Neuronal stem cell (in vitro differentiated cells): ENCODE measurements at regions not wholly inside any gene's neighbourhood (a gene's known extent, or its start where the extent isn't known, plus 50 kb on each side); places are given as distances from the start of the nearest gene placed in this dataset.

ENCODE experiments used
- DNase-seq: peaks from one replicate; pipeline ENCODE4 v3.0.0-alpha.2; 2013; ENCODE audit warnings: low spot score
- H2AFZ ChIP-seq: one replicate; pipeline ENCODE4 v1.6.1; 2013; ENCODE audit warnings: mild to moderate bottlenecking, low read length, inconsistent platforms
- H2AK5ac ChIP-seq: 2 replicates; pipeline ENCODE4 v1.6.1; 2013; ENCODE audit warnings: low read depth, mild to moderate bottlenecking, inconsistent platforms, low read length, moderate library complexity, mixed read lengths
- H2BK120ac ChIP-seq: 2 replicates; pipeline ENCODE4 v1.6.1; 2013; ENCODE audit warnings: low read depth, mild to moderate bottlenecking, inconsistent platforms, low read length, moderate library complexity, mixed read lengths
- H2BK12ac ChIP-seq: one replicate; pipeline ENCODE4 v1.6.1; 2013; ENCODE audit warnings: low read length, inconsistent platforms
- H2BK15ac ChIP-seq: 2 replicates; pipeline ENCODE4 v1.6.1; 2013; ENCODE audit warnings: mild to moderate bottlenecking, low read length, inconsistent platforms, mixed read lengths
- H2BK5ac ChIP-seq: one replicate; pipeline ENCODE4 v1.6.1; 2013; ENCODE audit warnings: inconsistent platforms, mild to moderate bottlenecking, low read length, moderate library complexity
- H3K14ac ChIP-seq: one replicate; pipeline ENCODE4 v1.6.1; 2013; ENCODE audit warnings: low read length, inconsistent platforms
- H3K18ac ChIP-seq: 2 replicates; pipeline ENCODE4 v1.6.1; 2013; ENCODE audit warnings: low read length, inconsistent platforms
- H3K23ac ChIP-seq: 2 replicates; pipeline ENCODE4 v1.6.1; 2013; ENCODE audit warnings: low read depth, mild to moderate bottlenecking, mixed read lengths, low read length, inconsistent platforms; ENCODE audit not compliant: poor library complexity
- H3K27ac ChIP-seq: replicated peaks from 3 replicates; pipeline ENCODE4 v1.5.1; 2013; ENCODE audit warnings: low read length, inconsistent platforms
- H3K27me3 ChIP-seq, 3 experiments: 2 replicates each; pipeline ENCODE4 v1.6.1; 2013; ENCODE audit warnings: low read length in 3 of 3, mild to moderate bottlenecking in 2 of 3, inconsistent platforms in 1 of 3, low read depth in 1 of 3, mixed read lengths in 1 of 3, moderate library complexity in 1 of 3; ENCODE audit not compliant: control insufficient read depth in 3 of 3, insufficient read depth in 3 of 3
- H3K36me3 ChIP-seq, 2 donors: replicated peaks in 1 of 2; 2 replicates each; pipeline ENCODE4 v1.6.1; 2013; ENCODE audit warnings: low read length in 2 of 2; ENCODE audit not compliant: control insufficient read depth in 2 of 2, insufficient read depth in 2 of 2
- H3K4ac ChIP-seq: 2 replicates; pipeline ENCODE4 v1.6.1; 2013; ENCODE audit warnings: inconsistent platforms, mild to moderate bottlenecking, low read length, moderate library complexity
- H3K4me1 ChIP-seq, 2 donors: 1 replicate in 1 of 2; 2 replicates in 1 of 2; pipeline ENCODE4 v1.6.1; 2013; ENCODE audit warnings: low read length in 2 of 2, low read depth in 1 of 2; ENCODE audit not compliant: control insufficient read depth in 2 of 2, insufficient read depth in 1 of 2
- H3K4me2 ChIP-seq: one replicate; pipeline ENCODE4 v1.6.1; 2013; ENCODE audit warnings: mild to moderate bottlenecking, low read length, inconsistent platforms; ENCODE audit not compliant: insufficient read depth, poor library complexity, severe bottlenecking
- H3K4me3 ChIP-seq, 2 donors: 2 replicates each; pipeline ENCODE4 v1.5.1; 2013; ENCODE audit warnings: low read length in 2 of 2, mild to moderate bottlenecking in 2 of 2, inconsistent platforms in 1 of 2, moderate library complexity in 1 of 2
- H3K79me1 ChIP-seq: one replicate; pipeline ENCODE4 v1.6.1; 2013; ENCODE audit warnings: low read depth, mild to moderate bottlenecking, inconsistent platforms, low read length, moderate library complexity
- H3K9ac ChIP-seq: one replicate; pipeline ENCODE4 v1.6.1; 2013; ENCODE audit warnings: mild to moderate bottlenecking, low read depth, low read length, inconsistent platforms; ENCODE audit not compliant: poor library complexity
- H3K9me3 ChIP-seq, 2 donors: replicated peaks in 1 of 2; 2 replicates each; pipeline versions ENCODE3 to v1.6.1; 2013; ENCODE audit warnings: low read length in 2 of 2, mild to moderate bottlenecking in 2 of 2, inconsistent platforms in 1 of 2, low read depth in 1 of 2, mixed read lengths in 1 of 2, moderate library complexity in 1 of 2; ENCODE audit not compliant: control insufficient read depth in 2 of 2, insufficient read depth in 1 of 2
- H4K8ac ChIP-seq: one replicate; pipeline ENCODE4 v1.6.1; 2013; ENCODE audit warnings: low read depth, mild to moderate bottlenecking, inconsistent platforms, low read length, moderate library complexity
- H4K91ac ChIP-seq: one replicate; pipeline ENCODE4 v1.6.1; 2013; ENCODE audit warnings: low read length, low read depth, mild to moderate bottlenecking, inconsistent platforms; ENCODE audit not compliant: poor library complexity
- WGBS, 2 donors: extraction: QIAGEN DNeasy Blood & Tissue Kit; methylation state at CpG; one replicate each; pipeline ENCODE4 v1.1.7; 2013; ENCODE audit warnings: missing lambda C conversion rate in 2 of 2, mixed read lengths in 1 of 2; ENCODE audit not compliant: insufficient read length in 2 of 2, insufficient replicate concordance in 1 of 2; ENCODE audit errors: extremely low coverage in 2 of 2; 5-methylcytosine and 5-hydroxymethylcytosine counted together

DNA sequence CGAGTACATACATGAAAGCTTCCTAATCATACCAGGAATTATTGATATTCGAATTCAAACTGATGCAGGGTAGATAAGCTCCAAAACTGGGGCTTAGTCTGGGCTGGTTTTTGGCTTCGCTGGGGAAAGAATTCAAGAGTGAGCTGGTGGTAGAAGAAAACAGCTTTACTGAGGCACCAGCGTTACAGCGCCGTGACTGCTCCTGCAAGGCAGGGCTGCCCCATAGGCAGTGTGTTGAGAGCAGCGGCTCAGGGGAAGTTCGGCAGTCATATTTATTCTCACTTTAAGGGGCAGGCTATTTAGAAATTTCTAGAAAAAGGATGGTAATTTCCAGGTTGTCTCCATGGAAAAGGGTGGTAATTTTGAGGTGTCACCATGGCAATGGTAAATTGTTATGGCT is 292.6 kb upstream of the TCF4 start:
- no peaks in the 10 kb centered on the region for H3K27me3 ChIP-seq
- H3K9me3 ChIP-seq = peaks cover 0 to 3% of the 10 kb centered on the region in 2 donors
- no peak overlapping the region for H3K4me3 ChIP-seq
- H3K27ac ChIP-seq = no peak overlapping the region
- no peak overlapping the region for H2BK5ac ChIP-seq
- no peak overlapping the region for H3K4ac ChIP-seq
- no peak overlapping the region for H2BK120ac ChIP-seq
- H3K79me1 ChIP-seq = no peaks in the 10 kb centered on the region
- no peak overlapping the region for H2BK15ac ChIP-seq
- H3K14ac ChIP-seq = no peak overlapping the region
- H3K9ac ChIP-seq = no peak overlapping the region
- no CpG with 5 or more reads among the region's 8 CpGs for WGBS, 2 donors
- H3K18ac ChIP-seq = no peak overlapping the region
- no peaks in the 10 kb centered on the region for H3K36me3 ChIP-seq
- H3K23ac ChIP-seq = no peak overlapping the region
- no peak overlapping the region for H4K8ac ChIP-seq
- no peak for DNase-seq
- no peak overlapping the region for H4K91ac ChIP-seq
- no peak overlapping the region for H3K4me2 ChIP-seq
- no peak overlapping the region for H2AFZ ChIP-seq
- no peak overlapping the region for H2AK5ac ChIP-seq
- H2BK12ac ChIP-seq = no peak overlapping the region
- peaks cover 5 to 9% of the 10 kb centered on the region in 2 donors for H3K4me1 ChIP-seq

DNA sequence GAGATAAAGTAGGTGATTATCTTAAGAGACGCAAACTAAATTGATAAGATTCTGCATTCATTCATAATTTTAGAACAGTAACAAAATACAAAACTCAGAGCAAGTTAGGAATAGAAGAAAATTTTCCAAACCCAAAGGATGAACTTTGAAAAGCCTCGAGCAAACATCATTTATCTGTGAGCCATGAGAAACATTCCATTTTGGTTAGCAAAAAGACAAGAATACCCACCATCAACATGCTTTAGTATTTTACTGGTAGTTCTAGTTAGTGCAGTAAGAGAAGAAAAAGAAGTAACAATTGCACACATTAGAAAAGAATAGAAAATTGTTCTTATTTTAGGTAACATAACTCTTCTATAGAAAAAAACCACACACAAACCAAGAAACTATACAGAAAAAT is 291.3 kb upstream of the TCF4 start:
- Histone ChIP-seq H2BK120ac (no peak overlapping the region), H2BK15ac (no peak overlapping the region), H3K4me3 (no peak overlapping the region), H3K27me3 (no peaks in the 10 kb centered on the region), H2AFZ (peak overlapping the region; percentile 6), H2BK12ac (no peak overlapping the region), H2BK5ac (no peak overlapping the region), H2AK5ac (no peak overlapping the region), H3K23ac (no peak overlapping the region), H3K18ac (no peak overlapping the region), H3K9me3 (peaks cover 0 to 3% of the 10 kb centered on the region in 2 donors), H3K14ac (no peak overlapping the region), H4K8ac (no peak overlapping the region), H3K36me3 (no peaks in the 10 kb centered on the region), H4K91ac (no peak overlapping the region), H3K27ac (no peak overlapping the region), H3K79me1 (no peaks in the 10 kb centered on the region), H3K9ac (no peak overlapping the region), H3K4me1 (peaks cover 8 to 18% of the 10 kb centered on the region in 2 donors), H3K4ac (no peak overlapping the region), H3K4me2 (no peak overlapping the region)
- DNase-seq = no peak
- no CpG with 5 or more reads among the region's 2 CpGs for WGBS, 2 donors

DNA sequence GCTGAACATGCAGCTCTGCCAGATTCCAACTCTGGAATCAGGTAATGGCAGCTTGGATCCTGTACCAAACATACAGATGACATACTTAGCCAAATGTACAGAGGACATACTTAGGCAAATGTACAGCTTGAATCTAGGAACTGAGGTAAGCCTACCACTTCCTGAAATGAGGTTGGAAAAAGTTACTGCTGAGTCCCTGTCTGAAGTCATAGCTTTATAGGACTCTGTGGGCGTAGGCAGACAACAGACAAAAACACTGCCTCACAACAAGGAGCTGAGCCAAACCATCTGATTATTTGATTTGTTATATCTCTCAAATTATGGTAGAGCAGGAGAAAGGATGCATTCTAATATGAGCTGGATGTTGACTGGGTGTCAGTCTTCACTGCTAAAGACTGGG is 290.2 kb upstream of the TCF4 start:
- no peak overlapping the region for H3K27ac ChIP-seq
- H3K36me3 ChIP-seq = no peaks in the 10 kb centered on the region
- DNase-seq = no peak
- H3K27me3 ChIP-seq = no peaks in the 10 kb centered on the region
- peaks cover 8 to 18% of the 10 kb centered on the region in 2 donors for H3K4me1 ChIP-seq
- H2BK15ac ChIP-seq = no peak overlapping the region
- peaks cover 0 to 3% of the 10 kb centered on the region in 2 donors for H3K9me3 ChIP-seq
- no peak overlapping the region for H3K9ac ChIP-seq
- no peak overlapping the region for H2BK120ac ChIP-seq
- no peak overlapping the region for H3K4me2 ChIP-seq
- H4K8ac ChIP-seq = no peak overlapping the region
- H4K91ac ChIP-seq = no peak overlapping the region
- H2BK12ac ChIP-seq = no peak overlapping the region
- no peak overlapping the region for H2AK5ac ChIP-seq
- no peaks in the 10 kb centered on the region for H3K79me1 ChIP-seq
- no peak overlapping the region for H3K14ac ChIP-seq
- WGBS, 2 donors = no CpG with 5 or more reads among the region's 1 CpG
- H3K23ac ChIP-seq = no peak overlapping the region
- H3K18ac ChIP-seq = no peak overlapping the region
- no peak overlapping the region for H3K4me3 ChIP-seq
- peak overlapping the region; percentile 79 for H2AFZ ChIP-seq
- no peak overlapping the region for H2BK5ac ChIP-seq
- no peak overlapping the region for H3K4ac ChIP-seq

DNA sequence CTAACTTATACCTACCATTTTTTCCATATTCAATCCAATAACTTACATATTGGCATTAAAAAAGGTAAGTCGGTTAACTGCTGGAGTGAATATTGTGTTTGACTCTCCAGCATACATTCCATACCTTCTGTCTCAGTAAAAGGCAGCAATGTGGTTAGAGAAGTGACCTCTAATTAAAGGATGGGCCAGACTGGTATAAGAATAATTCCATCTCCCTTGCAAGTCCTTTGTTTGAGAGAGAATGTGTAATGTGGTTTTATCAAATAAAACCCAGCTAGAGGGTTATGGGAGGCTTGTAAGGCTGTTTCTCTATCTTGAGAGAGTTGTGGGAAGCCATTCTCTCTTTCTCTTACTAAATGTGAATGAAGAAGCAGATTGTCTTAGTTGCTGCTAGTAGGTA is 289.3 kb upstream of the TCF4 start:
- no peaks in the 10 kb centered on the region for H3K79me1 ChIP-seq

More for the DNA sequence above, 289.3 kb upstream of the TCF4 start:
- no peak overlapping the region for H2BK120ac ChIP-seq
- no peak overlapping the region for H2BK12ac ChIP-seq
- peaks cover 0 to 3% of the 10 kb centered on the region in 2 donors for H3K9me3 ChIP-seq
- peak overlapping the region; percentile 25 for H2AFZ ChIP-seq
- H3K23ac ChIP-seq = no peak overlapping the region
- H3K4me3 ChIP-seq = no peak overlapping the region
- H4K8ac ChIP-seq = no peak overlapping the region
- H3K27ac ChIP-seq = no peak overlapping the region
- no peak overlapping the region for H2BK15ac ChIP-seq
- H3K36me3 ChIP-seq = no peaks in the 10 kb centered on the region
- DNase-seq = no peak
- H3K14ac ChIP-seq = no peak overlapping the region
- no peak overlapping the region for H2BK5ac ChIP-seq
- H4K91ac ChIP-seq = no peak overlapping the region
- no CpG with 5 or more reads among the region's 1 CpG for whole genome bisulfite sequencing, 2 donors
- no peaks in the 10 kb centered on the region for H3K27me3 ChIP-seq
- H3K9ac ChIP-seq = no peak overlapping the region
- peaks cover 8 to 18% of the 10 kb centered on the region in 2 donors for H3K4me1 ChIP-seq
- H2AK5ac ChIP-seq = no peak overlapping the region
- H3K4me2 ChIP-seq = no peak overlapping the region
- H3K18ac ChIP-seq = no peak overlapping the region
- H3K4ac ChIP-seq = no peak overlapping the region
